Activated T-cell treated with anti-CD3 and anti-CD28 coated beads, Interleukin-2, amount 50 U/mL, for 1 hour (primary cell): ENCODE measurements at regions not wholly inside any gene's neighbourhood (a gene's known extent, or its start where the extent isn't known, plus 50 kb on each side); places are given as distances from the start of the nearest gene placed in this dataset.
"Not testable (repeated sequence)": the region's sequence is repeated elsewhere in the genome, so short reads cannot be mapped to it uniquely, and the experiment has no call there.

Experiments
- DNase-seq: peaks from one replicate; pipeline ENCODE4 v3.0.0-alpha.2; 2020

GRCh38 chr7:52689912-52690311 is 345.5 kb upstream of the POM121L12 start:
- no peak for DNase-seq

- no peak for DNase-seq
These were observed 350.1 kb upstream of the POM121L12 start for GRCh38 chr7:52685333-52685732.

- DNase-seq = no peak
These were observed 351.0 kb upstream of the POM121L12 start for GRCh38 chr7:52684388-52684787.

GRCh38 chr7:52682993-52683392 is 352.4 kb upstream of the POM121L12 start:
- no peak for DNase-seq

- DNase-seq = no peak
These were observed 364.7 kb upstream of the POM121L12 start for GRCh38 chr7:52670608-52671225.

- DNase-seq = no peak
These were observed 366.4 kb upstream of the POM121L12 start for GRCh38 chr7:52669031-52669430.

- DNase-seq = no peak
These were observed 367.0 kb upstream of the POM121L12 start for GRCh38 chr7:52668435-52668834.

GRCh38 chr7:52659178-52659577 is 376.3 kb upstream of the POM121L12 start:
- DNase-seq = no peak

GRCh38 chr7:52656098-52656497 is 379.3 kb upstream of the POM121L12 start:
- DNase-seq = no peak

GRCh38 chr7:52652621-52653020 is 382.8 kb upstream of the POM121L12 start:
- DNase-seq = no peak

- no peak for DNase-seq
These were observed 386.6 kb upstream of the POM121L12 start for GRCh38 chr7:52648872-52649271.

- DNase-seq = no peak
These were observed 388.4 kb upstream of the POM121L12 start for GRCh38 chr7:52647046-52647445.

- DNase-seq = no peak
These were observed 395.5 kb upstream of the POM121L12 start for GRCh38 chr7:52639981-52640380.

GRCh38 chr7:52639126-52639525 is 396.3 kb upstream of the POM121L12 start:
- DNase-seq = no peak

GRCh38 chr7:52635021-52635420 is 400.4 kb upstream of the POM121L12 start:
- DNase-seq = no peak

- no peak for DNase-seq
These were observed 414.6 kb upstream of the POM121L12 start for GRCh38 chr7:52620849-52621248.

- DNase-seq = no peak
These were observed 418.9 kb upstream of the POM121L12 start for GRCh38 chr7:52616552-52616951.

- DNase-seq = no peak
These were observed 420.3 kb upstream of the POM121L12 start for GRCh38 chr7:52615021-52615695.

- DNase-seq = no peak
These were observed 425.9 kb upstream of the POM121L12 start for GRCh38 chr7:52609511-52609910.

- DNase-seq = no peak
These were observed 442.7 kb upstream of the POM121L12 start for GRCh38 chr7:52592698-52593097.

- DNase-seq = no peak
These were observed 448.7 kb upstream of the POM121L12 start for GRCh38 chr7:52586704-52587103.

GRCh38 chr7:52584041-52584440 is 451.4 kb upstream of the POM121L12 start:
- no peak for DNase-seq

- DNase-seq = not testable (repeated sequence)
These were observed 462.3 kb upstream of the POM121L12 start for GRCh38 chr7:52573141-52573540.

- no peak for DNase-seq
These were observed 464.4 kb upstream of the POM121L12 start for GRCh38 chr7:52571026-52571425.

GRCh38 chr7:52569151-52569550 is 466.3 kb upstream of the POM121L12 start:
- DNase-seq = no peak
